ENCODE measurements at regions not wholly inside any gene's neighbourhood (a gene's known extent, or its start where the extent isn't known, plus 50 kb on each side); places are given as distances from the start of the nearest gene placed in this dataset.

DNA sequence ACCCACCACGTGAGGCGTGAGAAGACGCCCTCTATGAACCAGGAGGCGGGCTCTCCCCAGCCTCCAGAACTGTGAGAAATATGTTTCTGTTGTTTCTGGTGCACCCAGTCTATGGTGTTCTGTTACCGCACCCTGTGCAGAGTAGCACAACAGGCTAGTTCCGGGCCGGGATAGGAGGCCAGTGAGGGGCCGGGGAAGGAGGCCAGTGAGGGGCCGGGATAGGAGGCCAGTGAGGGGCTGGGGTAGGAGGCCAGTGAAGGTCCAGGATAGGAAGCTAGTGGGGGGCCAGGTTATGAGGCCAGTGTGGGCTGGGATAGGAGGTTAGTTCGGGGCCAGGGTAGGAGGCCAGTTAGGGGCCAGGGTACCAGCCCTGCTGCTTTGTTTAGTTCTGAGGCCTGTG is 204.6 kb downstream of the BARX2 start:
- H3K4me3 ChIP-seq (ENCODE audit: insufficient read depth, low read depth, low read length): no peak overlapping the region
- ChIA-PET CTCF (no interaction called here), POLR2A (ENCODE audit: unreplicated experiment) (no interaction called here)
- intact Hi-C loops (cut with micrococcal nuclease) (no loop called here), in situ Hi-C loops (cut with MboI; ENCODE audit: low sequenced_read_pairs) (no loop called here), dilution Hi-C loops (cut with HindIII; ENCODE audit: low sequenced_read_pairs, unreplicated experiment) (no loop called here)
- no peak overlapping the region for H3K23ac ChIP-seq (ENCODE audit: low read depth, low read length)
- H2BK20ac ChIP-seq (ENCODE audit: low read depth, low read length): no peak overlapping the region
- H3K14ac ChIP-seq (replicated peaks; ENCODE audit: low read depth, low read length): no peak overlapping the region
- no peak overlapping the region for H4K5ac ChIP-seq (ENCODE audit: low read depth, low read length)
- H2AK9ac ChIP-seq (replicated peaks; ENCODE audit: low read depth, low read length, poor library complexity): no peak overlapping the region
- H3K4me2 ChIP-seq (ENCODE audit: low read depth, low read length): no peak overlapping the region
- H2BK5ac ChIP-seq (ENCODE audit: low read depth, low read length, poor library complexity, severe bottlenecking): no peak overlapping the region
- H3K9me1 ChIP-seq (ENCODE audit: insufficient read depth, low read length): no peaks in the 10 kb centered on the region
- H3K9me3 ChIP-seq (ENCODE audit: control insufficient read depth, insufficient read depth, low read length): 0 out of 2 replicates have a peak, but pooled peaks cover 2% of the 10 kb centered on the region
- DNase-seq (no peak), ATAC-seq (ENCODE audit: low read depth) (no peak)
- H4K91ac ChIP-seq (ENCODE audit: insufficient read depth, low read depth, low read length): no peak overlapping the region
- H2BK120ac ChIP-seq (ENCODE audit: low read depth, low read length): no peak overlapping the region
- no peaks in the 10 kb centered on the region for H3K36me3 ChIP-seq (ENCODE audit: control insufficient read depth, insufficient read depth, low read length)
- H3K27ac ChIP-seq (ENCODE audit: insufficient read depth, low read length): no peak overlapping the region
- H3K9ac ChIP-seq (ENCODE audit: low read depth, low read length): no peak overlapping the region
- no peaks in the 10 kb centered on the region for H3K27me3 ChIP-seq (ENCODE audit: control insufficient read depth, insufficient read depth, low read length)
- no peak overlapping the region for H2BK15ac ChIP-seq (ENCODE audit: low read depth, low read length)
- H2AFZ ChIP-seq (replicated peaks; ENCODE audit: low read length, poor library complexity): no peak overlapping the region
- no peak overlapping the region for H2AK5ac ChIP-seq (ENCODE audit: low read depth, low read length)
- no TSS peak for BruUV-seq (replicated peaks)
- WGBS, 2 experiments (ENCODE audit: extremely low coverage in 2 of 2, insufficient read length in 1 of 2): 83% methylated on average over 5 of the region's 10 CpGs; no CpG with 5 or more reads in 1 of the 2 experiments
- no peak overlapping the region for H3K56ac ChIP-seq (ENCODE audit: extremely low read depth, insufficient read depth, low read length)
- no peak overlapping the region for H3K4ac ChIP-seq (ENCODE audit: low read depth, low read length)
- TF ChIP-seq POLR2A (IDR thresholded peaks at IDR 0.05; ENCODE audit: low read depth, low read length) (no peak), RFX5 (IDR thresholded peaks at IDR 0.05; ENCODE audit: low read depth, low read length) (no peak), NFE2L2 (IDR thresholded peaks at IDR 0.05; ENCODE audit: low read depth, low read length) (no peak)
- no peak overlapping the region for H4K8ac ChIP-seq (ENCODE audit: low read depth in 2 of 2, low read length in 2 of 2)
- no peak overlapping the region for H3K18ac ChIP-seq (ENCODE audit: low read depth, low read length)
- no peaks in the 10 kb centered on the region for H4K20me1 ChIP-seq (ENCODE audit: insufficient read depth, low read length)
- H3K4me1 ChIP-seq (ENCODE audit: control insufficient read depth, insufficient read depth, low read length): no peaks in the 10 kb centered on the region
- H3K79me1 ChIP-seq (ENCODE audit: low read depth in 1 of 2, low read length in 2 of 2): no peaks in the 10 kb centered on the region

Measured in IMR-90 (cell line).